Suprapubic skin (tissue), 4 donors: ENCODE measurements at regions not wholly inside any gene's neighbourhood (a gene's known extent, or its start where the extent isn't known, plus 50 kb on each side); places are given as distances from the start of the nearest gene placed in this dataset.
A peak's percentile ranks its signal among the peaks of the same experiment; 100 is the strongest.

Experiments used
- DNase-seq, 2 donors: peaks; one replicate each; pipeline ENCODE4 v3.0.0-alpha.2; 2019; ENCODE audit warnings: low spot score in 2 of 2
- H3K27ac ChIP-seq: fragments of 200-600 bp; sonication (generic); one replicate; pipeline ENCODE4 v1.5.1; 2019
- H3K27me3 ChIP-seq: fragments of 200-600 bp; sonication (generic); one replicate; pipeline ENCODE4 v1.5.1; 2019
- H3K36me3 ChIP-seq: fragments of 200-600 bp; sonication (generic); one replicate; pipeline ENCODE4 v1.5.1; 2019
- H3K4me1 ChIP-seq: fragments of 200-600 bp; sonication (generic); one replicate; pipeline ENCODE4 v1.5.1; 2019
- H3K4me3 ChIP-seq: fragments of 200-600 bp; sonication (generic); one replicate; pipeline ENCODE4 v1.5.1; 2019; ENCODE audit warnings: mild to moderate bottlenecking
- H3K9me3 ChIP-seq: fragments of 200-600 bp; sonication (generic); one replicate; pipeline ENCODE4 v1.5.1; 2019
- CTCF ChIP-seq, 2 donors: fragments of 200-600 bp in 1 of 2; fragments of 450-650 bp in 1 of 2; sonication (generic) in 1 of 2; IDR thresholded peaks; one replicate each; pipeline ENCODE4 v1.5.1; 2016 to 2019; ENCODE audit warnings: antibody characterized with exemption in 2 of 2, mild to moderate bottlenecking in 1 of 2, moderate library complexity in 1 of 2
- EP300 ChIP-seq: sonication (generic); formaldehyde crosslinking; IDR thresholded peaks from one replicate; pipeline ENCODE4 v1.6.1; 2017; ENCODE audit warnings: antibody characterized with exemption
- POLR2A ChIP-seq, 2 donors: fragments of 450-650 bp; IDR thresholded peaks; one replicate each; pipeline ENCODE4 v1.6.1; 2017; ENCODE audit warnings: antibody characterized with exemption in 2 of 2, mild to moderate bottlenecking in 2 of 2, moderate library complexity in 2 of 2
- POLR2AphosphoS5 ChIP-seq, 3 donors: sonication (generic); formaldehyde crosslinking; IDR thresholded peaks; one replicate each; pipeline ENCODE4 v1.6.1; 2017; ENCODE audit warnings: antibody characterized with exemption in 3 of 3
- WGBS: methylation state at CpG from one replicate; pipeline ENCODE4 v1.1.5; 2018; 5-methylcytosine and 5-hydroxymethylcytosine counted together

- WGBS, result 17% methylated on average over 11 of the region's 12 CpGs
- no peak for DNase-seq
- TF ChIP-seq EP300, result no peak
- no peak for TF ChIP-seq CTCF (IDR thresholded peaks at IDR 0.05)
- TF ChIP-seq POLR2AphosphoS5 (IDR thresholded peaks at IDR 0.05), result no peak
- TF ChIP-seq POLR2A (IDR thresholded peaks at IDR 0.05), result no peak
- peaks cover 16% of the 10 kb centered on the region for H3K27me3 ChIP-seq
- H3K27ac ChIP-seq, result peak overlapping the region; percentile 78
- peaks cover 26% of the 10 kb centered on the region for H3K4me1 ChIP-seq
- H3K9me3 ChIP-seq, result no peaks in the 10 kb centered on the region
- no peak overlapping the region for H3K4me3 ChIP-seq
- no peaks in the 10 kb centered on the region for H3K36me3 ChIP-seq
Measured at GRCh38 chr6:1526398-1527072, 83.2 kb upstream of the FOXC1 start.

- 7% methylated on average over 11 of the region's 11 CpGs for WGBS
- Histone ChIP-seq H3K4me1 (peaks cover 26% of the 10 kb centered on the region), H3K4me3 (no peak overlapping the region), H3K27ac (peak overlapping the region; percentile 78), H3K27me3 (peaks cover 16% of the 10 kb centered on the region), H3K9me3 (no peaks in the 10 kb centered on the region), H3K36me3 (no peaks in the 10 kb centered on the region)
- TF ChIP-seq EP300 (no peak), POLR2A (IDR thresholded peaks at IDR 0.05) (no peak), CTCF (IDR thresholded peaks at IDR 0.05) (no peak), POLR2AphosphoS5 (IDR thresholded peaks at IDR 0.05) (no peak)
- DNase-seq, result no peak
Measured at GRCh38 chr6:1527073-1527457, 82.7 kb upstream of the FOXC1 start.

GRCh38 chr6:1535295-1535694, 74.4 kb upstream of the FOXC1 start:
- WGBS, result 85% methylated on average over 4 of the region's 4 CpGs
- Histone ChIP-seq H3K9me3 (no peaks in the 10 kb centered on the region), H3K27me3 (no peaks in the 10 kb centered on the region), H3K36me3 (no peaks in the 10 kb centered on the region), H3K4me1 (peaks cover 5% of the 10 kb centered on the region), H3K4me3 (no peak overlapping the region), H3K27ac (no peak overlapping the region)
- DNase-seq, result no peak
- TF ChIP-seq POLR2AphosphoS5 (IDR thresholded peaks at IDR 0.05) (no peak), CTCF (IDR thresholded peaks at IDR 0.05) (no peak), EP300 (no peak), POLR2A (IDR thresholded peaks at IDR 0.05) (no peak)

- Histone ChIP-seq H3K27ac (no peak overlapping the region), H3K4me3 (no peak overlapping the region), H3K4me1 (peaks cover 5% of the 10 kb centered on the region), H3K9me3 (no peaks in the 10 kb centered on the region), H3K27me3 (no peaks in the 10 kb centered on the region), H3K36me3 (no peaks in the 10 kb centered on the region)
- TF ChIP-seq EP300 (no peak), POLR2A (IDR thresholded peaks at IDR 0.05) (no peak), CTCF (IDR thresholded peaks at IDR 0.05) (no peak), POLR2AphosphoS5 (IDR thresholded peaks at IDR 0.05) (no peak)
- DNase-seq, result no peak
- 76% methylated on average over 18 of the region's 21 CpGs for WGBS
Measured at GRCh38 chr6:1536526-1537429, 72.9 kb upstream of the FOXC1 start.

- Histone ChIP-seq H3K9me3 (no peaks in the 10 kb centered on the region), H3K4me3 (no peak overlapping the region), H3K27me3 (no peaks in the 10 kb centered on the region), H3K4me1 (peaks cover 5% of the 10 kb centered on the region), H3K36me3 (no peaks in the 10 kb centered on the region), H3K27ac (peak overlapping the region; percentile 3)
- WGBS, result 62% methylated on average over 5 of the region's 5 CpGs
- TF ChIP-seq POLR2A (IDR thresholded peaks at IDR 0.05) (no peak), CTCF (IDR thresholded peaks at IDR 0.05) (no peak), EP300 (no peak), POLR2AphosphoS5 (IDR thresholded peaks at IDR 0.05) (no peak)
- DNase-seq, result no peak
Measured at GRCh38 chr6:1538369-1538768, 71.3 kb upstream of the FOXC1 start.
